ENCODE measurements at regions not wholly inside any gene's neighbourhood (a gene's known extent, or its start where the extent isn't known, plus 50 kb on each side); places are given as distances from the start of the nearest gene placed in this dataset.

DNA sequence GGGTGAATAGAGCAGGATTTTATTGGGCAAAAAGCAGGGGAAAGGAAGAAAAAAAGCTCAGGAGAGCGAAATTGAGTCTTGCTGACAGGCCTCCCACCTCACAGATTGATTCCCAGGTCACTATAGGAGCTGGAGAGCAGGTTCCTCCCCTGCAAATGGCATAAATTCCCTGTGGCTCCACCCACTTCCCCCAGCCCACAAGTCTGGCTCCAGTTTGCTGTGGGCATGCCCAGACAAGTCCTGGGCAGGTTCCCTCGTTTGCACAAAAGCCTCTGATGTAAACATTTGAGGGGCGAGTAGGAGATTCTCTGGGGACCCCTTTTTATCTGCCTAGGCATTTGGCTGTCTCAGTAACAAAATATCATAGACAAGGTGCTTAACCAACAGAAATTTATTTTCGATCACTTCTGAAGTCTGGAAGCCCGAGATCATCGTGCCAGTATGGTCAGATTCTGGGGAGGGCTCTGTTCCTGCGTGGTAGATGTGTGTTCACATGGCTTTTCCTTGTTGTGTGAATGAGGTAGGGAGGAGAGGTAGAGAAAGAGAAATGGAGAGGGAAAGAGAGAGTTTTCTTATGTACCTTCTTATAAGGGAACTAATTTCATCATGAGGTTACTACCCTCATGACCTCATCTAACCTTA is 614.5 kb downstream of the MAT2B start:
- TSS peak; percentile 94 for BruUV-seq (replicated peaks)
- H4K20me1 ChIP-seq (replicated peaks; ENCODE audit: control insufficient read depth, extremely low read depth, insufficient read depth, low read length), result no peaks in the 10 kb centered on the region
- no peaks in the 10 kb centered on the region for H3K79me2 ChIP-seq (ENCODE audit: control insufficient read depth, insufficient read depth, low read length)
- FAIRE-seq (no peak), DNase-seq (ENCODE audit: low read depth, low spot score) (peak; percentile 50)
- H2AFZ ChIP-seq (ENCODE audit: low read depth, low read length), result peak overlapping the region; percentile 30
- H3K4me2 ChIP-seq (ENCODE audit: insufficient read depth, low read length), result no peak overlapping the region
- intact Hi-C loops (cut with micrococcal nuclease), result no loop called here
- H3K4me3 ChIP-seq (replicated peaks in 1 of 3; ENCODE audit: insufficient read depth in 1 of 3, low read depth in 1 of 3, low read length in 3 of 3), result no peak overlapping the region
- ChIA-PET POLR2A (no interaction called here), CTCF (no interaction called here)
- no peaks in the 10 kb centered on the region for H3K9me3 ChIP-seq (replicated peaks; ENCODE audit: control insufficient read depth, insufficient read depth, low read length)
- no peak overlapping the region for H3K9ac ChIP-seq (replicated peaks; ENCODE audit: extremely low read depth, insufficient read depth, low read length)
- H3K27ac ChIP-seq (ENCODE audit: insufficient read depth, low read depth, low read length), result peak overlapping the region; percentile 33
- no peaks in the 10 kb centered on the region for H3K36me3 ChIP-seq (ENCODE audit: control insufficient read depth in 2 of 2, extremely low read depth in 1 of 2, insufficient read depth in 2 of 2, low read length in 2 of 2)
- H3K9me1 ChIP-seq (replicated peaks; ENCODE audit: control insufficient read depth, extremely low read depth, insufficient read depth, low read length), result no peaks in the 10 kb centered on the region
- dilution Hi-C loops (cut with MboI; ENCODE audit: extremely low pct_ligation_motif_present, low sequenced_read_pairs), result no loop called here
- no peaks in the 10 kb centered on the region for H3K4me1 ChIP-seq (ENCODE audit: control insufficient read depth, extremely low read depth, insufficient read depth, low read length)
- no peaks in the 10 kb centered on the region for H3K27me3 ChIP-seq (ENCODE audit: control insufficient read depth in 2 of 2, insufficient read depth in 2 of 2, low read length in 2 of 2)
- no peak for TF ChIP-seq POLR2A (IDR thresholded peaks at IDR 0.05; ENCODE audit: low read depth, low read length)

DNA sequence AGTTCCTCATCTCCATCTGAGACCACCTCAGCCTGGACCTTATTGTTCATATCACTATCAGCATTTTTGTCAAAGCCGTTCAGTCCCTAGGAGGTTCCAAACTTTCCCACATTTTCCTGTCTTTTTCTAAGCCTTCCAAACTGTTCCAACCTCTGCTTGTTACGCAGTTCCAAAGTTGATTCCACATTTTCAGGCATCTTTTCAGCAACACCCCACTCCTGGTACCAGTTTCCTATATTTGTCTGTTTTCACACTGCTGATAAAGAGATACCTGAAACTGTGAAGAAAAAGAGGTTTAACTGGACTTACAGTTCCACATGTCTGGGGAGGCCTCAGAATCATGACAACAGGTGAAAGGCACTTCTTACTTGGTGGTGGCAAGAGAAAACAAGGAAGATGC is 622.1 kb downstream of the MAT2B start:
- BruUV-seq (replicated peaks), result no TSS peak
- DNase-seq (ENCODE audit: low read depth, low spot score) (no peak), FAIRE-seq (no peak)
- dilution Hi-C loops (cut with MboI; ENCODE audit: extremely low pct_ligation_motif_present, low sequenced_read_pairs) (no loop called here), intact Hi-C loops (cut with micrococcal nuclease) (no loop called here)
- no peaks in the 10 kb centered on the region for H3K4me1 ChIP-seq (ENCODE audit: control insufficient read depth, extremely low read depth, insufficient read depth, low read length)
- no peak for TF ChIP-seq MAX (IDR thresholded peaks at IDR 0.05; ENCODE audit: insufficient read depth, insufficient read length)
- no peak for TF ChIP-seq MYC (IDR thresholded peaks at IDR 0.05; ENCODE audit: low read depth, low read length)
- no peak for TF ChIP-seq GATA2 (IDR thresholded peaks at IDR 0.05; ENCODE audit: insufficient read depth, insufficient read length, low read depth, low read length)
- no peak for TF ChIP-seq POLR2AphosphoS5 (IDR thresholded peaks at IDR 0.05; ENCODE audit: insufficient read depth, low read depth, low read length)
- no peak for TF ChIP-seq CTCF (IDR thresholded peaks at IDR 0.05; ENCODE audit: extremely low read depth in 1 of 2, insufficient read depth in 1 of 2, low read depth in 1 of 2, low read length in 2 of 2)
- no peak for TF ChIP-seq FOS (IDR thresholded peaks at IDR 0.05; ENCODE audit: borderline replicate concordance, insufficient read depth, low read length)
- TF ChIP-seq JUN (IDR thresholded peaks at IDR 0.05; ENCODE audit: borderline replicate concordance, insufficient read depth, insufficient read length, low read depth), result no peak
- TF ChIP-seq POLR2A (IDR thresholded peaks at IDR 0.05; ENCODE audit: low read depth, low read length), result no peak
- no peak for TF ChIP-seq EZH2 (IDR thresholded peaks at IDR 0.05; ENCODE audit: borderline replicate concordance, low read depth, low read length, severe bottlenecking)
- H2AFZ ChIP-seq (ENCODE audit: low read depth, low read length), result no peak overlapping the region
- no peak overlapping the region for H3K9ac ChIP-seq (replicated peaks; ENCODE audit: extremely low read depth, insufficient read depth, low read length)
- H3K4me2 ChIP-seq (ENCODE audit: insufficient read depth, low read length), result no peak overlapping the region
- POLR2A ChIA-PET, result no interaction called here
- H3K27me3 ChIP-seq (ENCODE audit: control insufficient read depth in 2 of 2, insufficient read depth in 2 of 2, low read length in 2 of 2), result no peaks in the 10 kb centered on the region
- H3K9me3 ChIP-seq (replicated peaks; ENCODE audit: control insufficient read depth, insufficient read depth, low read length), result no peaks in the 10 kb centered on the region
- H3K36me3 ChIP-seq (ENCODE audit: control insufficient read depth in 2 of 2, extremely low read depth in 1 of 2, insufficient read depth in 2 of 2, low read length in 2 of 2), result no peaks in the 10 kb centered on the region
- CTCF ChIA-PET, result no interaction called here
- no peaks in the 10 kb centered on the region for H4K20me1 ChIP-seq (replicated peaks; ENCODE audit: control insufficient read depth, extremely low read depth, insufficient read depth, low read length)
- H3K79me2 ChIP-seq (ENCODE audit: control insufficient read depth, insufficient read depth, low read length), result no peaks in the 10 kb centered on the region
- H3K9me1 ChIP-seq (replicated peaks; ENCODE audit: control insufficient read depth, extremely low read depth, insufficient read depth, low read length), result no peaks in the 10 kb centered on the region
- H3K4me3 ChIP-seq (replicated peaks in 1 of 3; ENCODE audit: insufficient read depth in 1 of 3, low read depth in 1 of 3, low read length in 3 of 3), result no peak overlapping the region
- H3K27ac ChIP-seq (ENCODE audit: insufficient read depth, low read depth, low read length), result no peak overlapping the region

All from endothelial cell of umbilical vein (primary cell).